ENCODE measurements at regions not wholly inside any gene's neighbourhood (a gene's known extent, or its start where the extent isn't known, plus 50 kb on each side); places are given as distances from the start of the nearest gene placed in this dataset.

- Histone ChIP-seq H3K27me3 (ENCODE audit: control insufficient read depth, insufficient read depth, low read length) (peaks cover 6% of the 10 kb centered on the region), H3K4me3 (ENCODE audit: low read depth, low read length) (no peak overlapping the region), H3K36me3 (ENCODE audit: control insufficient read depth, insufficient read depth, low read length) (no peaks in the 10 kb centered on the region)
- TF ChIP-seq CTCF (IDR thresholded peaks at IDR 0.05; ENCODE audit: insufficient read depth, low read length, poor library complexity, severe bottlenecking) = no peak
- no peak for DNase-seq (ENCODE audit: low read depth)
Measured at GRCh38 chr1:17914987-17915386, 159.9 kb downstream of the ACTL8 start.

GRCh38 chr1:17915511-17916197 is 160.5 kb downstream of the ACTL8 start:
- no peak overlapping the region for H3K4me3 ChIP-seq (ENCODE audit: low read depth, low read length)
- no peaks in the 10 kb centered on the region for H3K36me3 ChIP-seq (ENCODE audit: control insufficient read depth, insufficient read depth, low read length)
- TF ChIP-seq CTCF (IDR thresholded peaks at IDR 0.05; ENCODE audit: insufficient read depth, low read length, poor library complexity, severe bottlenecking) = no peak
- H3K27me3 ChIP-seq (ENCODE audit: control insufficient read depth, insufficient read depth, low read length) = peaks cover 6% of the 10 kb centered on the region
- DNase-seq (ENCODE audit: low read depth) = no peak

- peaks cover 6% of the 10 kb centered on the region for H3K27me3 ChIP-seq (ENCODE audit: control insufficient read depth, insufficient read depth, low read length)
- no peak for TF ChIP-seq CTCF (IDR thresholded peaks at IDR 0.05; ENCODE audit: insufficient read depth, low read length, poor library complexity, severe bottlenecking)
- no peak overlapping the region for H3K4me3 ChIP-seq (ENCODE audit: low read depth, low read length)
- H3K36me3 ChIP-seq (ENCODE audit: control insufficient read depth, insufficient read depth, low read length) = no peaks in the 10 kb centered on the region
- no peak for DNase-seq (ENCODE audit: low read depth)
Measured at GRCh38 chr1:17916702-17917101, 161.6 kb downstream of the ACTL8 start.

GRCh38 chr1:17919525-17920439 is 164.6 kb downstream of the ACTL8 start:
- Histone ChIP-seq H3K4me3 (ENCODE audit: low read depth, low read length) (no peak overlapping the region), H3K27me3 (ENCODE audit: control insufficient read depth, insufficient read depth, low read length) (peaks cover 2% of the 10 kb centered on the region), H3K36me3 (ENCODE audit: control insufficient read depth, insufficient read depth, low read length) (no peaks in the 10 kb centered on the region)
- DNase-seq (ENCODE audit: low read depth) = peak; percentile 5
- TF ChIP-seq CTCF (IDR thresholded peaks at IDR 0.05; ENCODE audit: insufficient read depth, low read length, poor library complexity, severe bottlenecking) = peak; percentile 11

- H3K36me3 ChIP-seq (ENCODE audit: control insufficient read depth, insufficient read depth, low read length) = no peaks in the 10 kb centered on the region
- H3K4me3 ChIP-seq (ENCODE audit: low read depth, low read length) = no peak overlapping the region
- no peaks in the 10 kb centered on the region for H3K27me3 ChIP-seq (ENCODE audit: control insufficient read depth, insufficient read depth, low read length)
- no peak for TF ChIP-seq CTCF (IDR thresholded peaks at IDR 0.05; ENCODE audit: insufficient read depth, low read length, poor library complexity, severe bottlenecking)
- DNase-seq (ENCODE audit: low read depth) = no peak
Measured at GRCh38 chr1:17920881-17921640, 165.9 kb downstream of the ACTL8 start.
